DOHH2 (cell line): ENCODE measurements at regions not wholly inside any gene's neighbourhood (a gene's known extent, or its start where the extent isn't known, plus 50 kb on each side); places are given as distances from the start of the nearest gene placed in this dataset.
"Not testable (repeated sequence)": the region's sequence is repeated elsewhere in the genome, so short reads cannot be mapped to it uniquely, and the experiment has no call there.

Experiments used
- H3F3A ChIP-seq: fragments of 200-600 bp; sonication (generic), shearing (Covaris generic); 2 replicates; pipeline ENCODE4 v1.6.0; 2016; ENCODE audit warnings: antibody characterized with exemption, mild to moderate bottlenecking; ENCODE audit not compliant: control insufficient read depth, insufficient read depth
- H3K27ac ChIP-seq: fragments of 200-600 bp; sonication (generic); 2 replicates; pipeline ENCODE4 v1.5.1; 2014; ENCODE audit warnings: low read depth, mild to moderate bottlenecking, low read length, moderate library complexity
- H3K27me3 ChIP-seq: fragments of 200-600 bp; sonication (generic); 2 replicates; pipeline ENCODE4 v1.6.1; 2014; ENCODE audit warnings: mild to moderate bottlenecking, low read length, mixed read lengths; ENCODE audit not compliant: control insufficient read depth
- H3K36me3 ChIP-seq: fragments of 200-600 bp; sonication (generic); 2 replicates; pipeline ENCODE4 v1.6.1; 2014; ENCODE audit warnings: mild to moderate bottlenecking, low read length, moderate library complexity, mixed read lengths; ENCODE audit not compliant: control insufficient read depth
- H3K4me1 ChIP-seq: fragments of 200-600 bp; sonication (generic); 2 replicates; pipeline ENCODE4 v1.6.1; 2014; ENCODE audit warnings: mild to moderate bottlenecking, low read length, mixed read lengths; ENCODE audit not compliant: control insufficient read depth
- H3K4me2 ChIP-seq: fragments of 200-600 bp; sonication (generic); 2 replicates; pipeline ENCODE4 v1.6.0; 2014; ENCODE audit warnings: mild to moderate bottlenecking, low read length, moderate library complexity
- H3K4me3 ChIP-seq: fragments of 200-600 bp; sonication (generic); 2 replicates; pipeline ENCODE4 v1.5.1; 2014; ENCODE audit warnings: mild to moderate bottlenecking, low read length, mixed read lengths
- H3K79me2 ChIP-seq: fragments of 200-600 bp; sonication (generic); 2 replicates; pipeline ENCODE4 v1.6.1; 2014; ENCODE audit warnings: mild to moderate bottlenecking, low read length, mixed read lengths; ENCODE audit not compliant: control insufficient read depth
- H3K9me2 ChIP-seq: fragments of 200-600 bp; sonication (generic); replicated peaks from 2 replicates; pipeline ENCODE4 v1.6.1; 2014; ENCODE audit warnings: mild to moderate bottlenecking, low read length, mixed read lengths; ENCODE audit not compliant: control insufficient read depth
- H3K9me3 ChIP-seq: fragments of 200-600 bp; sonication (generic); 2 replicates; pipeline ENCODE4 v1.6.1; 2014; ENCODE audit warnings: antibody characterized with exemption, low read length, mixed read lengths; ENCODE audit not compliant: control insufficient read depth, insufficient read depth
- H4K20me1 ChIP-seq: fragments of 200-600 bp; sonication (generic); 2 replicates; pipeline ENCODE4 v1.6.0; 2014; ENCODE audit warnings: low read depth, mild to moderate bottlenecking, antibody characterized with exemption, low read length, moderate library complexity; ENCODE audit not compliant: control insufficient read depth, insufficient read depth
- EZH2phosphoT487 ChIP-seq: fragments of 200-600 bp; sonication (generic); IDR thresholded peaks from 2 replicates; pipeline ENCODE4 v1.6.1; 2017; ENCODE audit warnings: borderline replicate concordance, mild to moderate bottlenecking, antibody characterized with exemption, low read length, moderate library complexity, mixed read lengths
- TF ChIP-seq, protein P1 (sequence below): fragments of 200-600 bp; sonication (generic); IDR thresholded peaks from one replicate; pipeline ENCODE4 v1.5.1; 2014; ENCODE audit warnings: antibody characterized with exemption, mild to moderate bottlenecking, low read depth, low read length; ENCODE audit not compliant: poor library complexity, severe bottlenecking

DNA sequence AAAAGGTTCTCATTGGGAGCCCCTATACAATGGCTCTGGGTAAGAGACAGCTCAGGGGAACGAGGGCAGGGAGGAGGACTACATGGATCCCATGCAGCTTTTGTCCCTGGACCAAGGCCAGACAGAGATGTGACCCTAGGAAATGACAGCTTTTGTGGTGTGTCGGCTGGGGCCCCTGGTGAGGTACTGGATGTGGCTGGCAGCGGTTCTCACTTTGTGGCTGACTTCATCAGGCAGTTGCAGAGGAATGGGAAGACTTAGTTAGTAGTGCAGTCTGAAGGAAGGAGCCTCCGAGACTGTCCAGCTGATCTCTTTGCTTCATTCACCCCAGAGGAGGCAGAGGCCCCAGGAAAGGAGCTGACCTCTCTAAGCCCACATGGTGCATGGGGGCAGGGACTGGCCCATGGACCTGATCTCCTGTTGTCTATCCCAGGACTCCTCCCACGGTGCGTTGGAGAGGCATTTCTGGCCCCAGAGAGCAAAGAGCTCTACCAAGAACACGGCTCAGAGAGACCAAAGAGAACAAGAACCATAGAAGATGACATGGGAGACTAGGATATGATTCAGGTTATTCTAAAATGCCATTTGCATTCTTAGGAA is 202.9 kb downstream of the RPS24 start:
- H3K4me1 ChIP-seq = no peaks in the 10 kb centered on the region
- no peak overlapping the region for H3K4me3 ChIP-seq
- no peak overlapping the region for H3K4me2 ChIP-seq
- H3K9me2 ChIP-seq = no peaks in the 10 kb centered on the region
- no peaks in the 10 kb centered on the region for H3K36me3 ChIP-seq
- no peaks in the 10 kb centered on the region for H3K9me3 ChIP-seq
- no peaks in the 10 kb centered on the region for H3F3A ChIP-seq
- TF ChIP-seq, protein P1, sequence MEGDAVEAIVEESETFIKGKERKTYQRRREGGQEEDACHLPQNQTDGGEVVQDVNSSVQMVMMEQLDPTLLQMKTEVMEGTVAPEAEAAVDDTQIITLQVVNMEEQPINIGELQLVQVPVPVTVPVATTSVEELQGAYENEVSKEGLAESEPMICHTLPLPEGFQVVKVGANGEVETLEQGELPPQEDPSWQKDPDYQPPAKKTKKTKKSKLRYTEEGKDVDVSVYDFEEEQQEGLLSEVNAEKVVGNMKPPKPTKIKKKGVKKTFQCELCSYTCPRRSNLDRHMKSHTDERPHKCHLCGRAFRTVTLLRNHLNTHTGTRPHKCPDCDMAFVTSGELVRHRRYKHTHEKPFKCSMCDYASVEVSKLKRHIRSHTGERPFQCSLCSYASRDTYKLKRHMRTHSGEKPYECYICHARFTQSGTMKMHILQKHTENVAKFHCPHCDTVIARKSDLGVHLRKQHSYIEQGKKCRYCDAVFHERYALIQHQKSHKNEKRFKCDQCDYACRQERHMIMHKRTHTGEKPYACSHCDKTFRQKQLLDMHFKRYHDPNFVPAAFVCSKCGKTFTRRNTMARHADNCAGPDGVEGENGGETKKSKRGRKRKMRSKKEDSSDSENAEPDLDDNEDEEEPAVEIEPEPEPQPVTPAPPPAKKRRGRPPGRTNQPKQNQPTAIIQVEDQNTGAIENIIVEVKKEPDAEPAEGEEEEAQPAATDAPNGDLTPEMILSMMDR = no peak
- no peak for TF ChIP-seq EZH2phosphoT487
- H3K27me3 ChIP-seq = peaks cover 10% of the 10 kb centered on the region
- no peak overlapping the region for H3K27ac ChIP-seq
- H4K20me1 ChIP-seq = no peaks in the 10 kb centered on the region
- H3K79me2 ChIP-seq = no peaks in the 10 kb centered on the region

- not testable (repeated sequence) for H3K9me3 ChIP-seq, H4K20me1 ChIP-seq, H3K9me2 ChIP-seq, H3F3A ChIP-seq, H3K79me2 ChIP-seq, H3K27ac ChIP-seq, H3K4me2 ChIP-seq, H3K36me3 ChIP-seq, H3K4me1 ChIP-seq, H3K4me3 ChIP-seq
- H3K27me3 ChIP-seq = peaks cover 10% of the 10 kb centered on the region
These were observed 204.3 kb downstream of the RPS24 start for GRCh38 chr10:78237951-78238350.

DNA sequence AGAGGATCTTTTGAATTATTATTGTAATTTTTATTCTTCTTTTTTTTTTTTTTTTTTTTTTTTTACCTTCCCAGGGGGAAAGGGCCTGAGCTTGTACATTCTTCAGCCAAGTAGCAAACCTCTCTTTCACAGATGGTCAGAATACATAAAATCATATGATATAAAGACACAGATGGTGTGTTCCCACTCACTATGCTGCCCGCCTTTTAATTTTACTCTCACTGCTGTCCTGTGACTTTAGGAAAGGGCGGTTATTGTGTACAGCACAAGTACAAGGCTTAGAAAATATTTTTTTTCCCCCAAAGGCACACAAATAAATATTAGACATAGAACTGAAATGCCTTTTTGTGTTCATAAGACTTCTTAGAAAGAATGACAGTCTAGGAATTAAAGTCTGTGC is 213.6 kb downstream of the RPS24 start:
- H3K9me3 ChIP-seq = peaks cover 3% of the 10 kb centered on the region; the same call in 1 of the 2 replicates
- no peaks in the 10 kb centered on the region for H3K36me3 ChIP-seq
- H3K79me2 ChIP-seq = no peaks in the 10 kb centered on the region
- H3K27ac ChIP-seq = no peak overlapping the region
- H4K20me1 ChIP-seq = no peaks in the 10 kb centered on the region
- H3K4me3 ChIP-seq = no peak overlapping the region
- H3K27me3 ChIP-seq = peaks cover 9% of the 10 kb centered on the region; the same call in 1 of the 2 replicates
- peaks cover 4% of the 10 kb centered on the region for H3K4me1 ChIP-seq
- H3K4me2 ChIP-seq = no peak overlapping the region
- H3K9me2 ChIP-seq = no peaks in the 10 kb centered on the region
- TF ChIP-seq, protein P1 = no peak
- no peak for TF ChIP-seq EZH2phosphoT487
- no peaks in the 10 kb centered on the region for H3F3A ChIP-seq

GRCh38 chr10:78247821-78248220 is 214.2 kb downstream of the RPS24 start:
- Histone ChIP-seq H3K79me2 (no peaks in the 10 kb centered on the region), H3K27me3 (peaks cover 9% of the 10 kb centered on the region; the same call in 1 of the 2 replicates), H3K9me3 (peaks cover 3% of the 10 kb centered on the region; the same call in 1 of the 2 replicates), H3K4me3 (no peak overlapping the region), H3K9me2 (no peaks in the 10 kb centered on the region), H3K27ac (no peak overlapping the region), H3F3A (no peaks in the 10 kb centered on the region), H4K20me1 (no peaks in the 10 kb centered on the region), H3K4me1 (peaks cover 4% of the 10 kb centered on the region), H3K36me3 (no peaks in the 10 kb centered on the region), H3K4me2 (no peak overlapping the region)
- TF ChIP-seq, protein P1 = no peak
- TF ChIP-seq EZH2phosphoT487 = no peak
